DOHH2 (cell line): ENCODE measurements at regions not wholly inside any gene's neighbourhood (a gene's known extent, or its start where the extent isn't known, plus 50 kb on each side); places are given as distances from the start of the nearest gene placed in this dataset.

Source experiments
- H3F3A ChIP-seq: fragments of 200-600 bp; sonication (generic), shearing (Covaris generic); 2 replicates; pipeline ENCODE4 v1.6.0; 2016; ENCODE audit warnings: antibody characterized with exemption, mild to moderate bottlenecking; ENCODE audit not compliant: control insufficient read depth, insufficient read depth
- H3K27ac ChIP-seq: fragments of 200-600 bp; sonication (generic); 2 replicates; pipeline ENCODE4 v1.5.1; 2014; ENCODE audit warnings: low read depth, mild to moderate bottlenecking, low read length, moderate library complexity
- H3K27me3 ChIP-seq: fragments of 200-600 bp; sonication (generic); 2 replicates; pipeline ENCODE4 v1.6.1; 2014; ENCODE audit warnings: mild to moderate bottlenecking, low read length, mixed read lengths; ENCODE audit not compliant: control insufficient read depth
- H3K36me3 ChIP-seq: fragments of 200-600 bp; sonication (generic); 2 replicates; pipeline ENCODE4 v1.6.1; 2014; ENCODE audit warnings: mild to moderate bottlenecking, low read length, moderate library complexity, mixed read lengths; ENCODE audit not compliant: control insufficient read depth
- H3K4me1 ChIP-seq: fragments of 200-600 bp; sonication (generic); 2 replicates; pipeline ENCODE4 v1.6.1; 2014; ENCODE audit warnings: mild to moderate bottlenecking, low read length, mixed read lengths; ENCODE audit not compliant: control insufficient read depth
- H3K4me2 ChIP-seq: fragments of 200-600 bp; sonication (generic); 2 replicates; pipeline ENCODE4 v1.6.0; 2014; ENCODE audit warnings: mild to moderate bottlenecking, low read length, moderate library complexity
- H3K4me3 ChIP-seq: fragments of 200-600 bp; sonication (generic); 2 replicates; pipeline ENCODE4 v1.5.1; 2014; ENCODE audit warnings: mild to moderate bottlenecking, low read length, mixed read lengths
- H3K79me2 ChIP-seq: fragments of 200-600 bp; sonication (generic); 2 replicates; pipeline ENCODE4 v1.6.1; 2014; ENCODE audit warnings: mild to moderate bottlenecking, low read length, mixed read lengths; ENCODE audit not compliant: control insufficient read depth
- H3K9me2 ChIP-seq: fragments of 200-600 bp; sonication (generic); replicated peaks from 2 replicates; pipeline ENCODE4 v1.6.1; 2014; ENCODE audit warnings: mild to moderate bottlenecking, low read length, mixed read lengths; ENCODE audit not compliant: control insufficient read depth
- H3K9me3 ChIP-seq: fragments of 200-600 bp; sonication (generic); 2 replicates; pipeline ENCODE4 v1.6.1; 2014; ENCODE audit warnings: antibody characterized with exemption, low read length, mixed read lengths; ENCODE audit not compliant: control insufficient read depth, insufficient read depth
- H4K20me1 ChIP-seq: fragments of 200-600 bp; sonication (generic); 2 replicates; pipeline ENCODE4 v1.6.0; 2014; ENCODE audit warnings: low read depth, mild to moderate bottlenecking, antibody characterized with exemption, low read length, moderate library complexity; ENCODE audit not compliant: control insufficient read depth, insufficient read depth
- EZH2phosphoT487 ChIP-seq: fragments of 200-600 bp; sonication (generic); IDR thresholded peaks from 2 replicates; pipeline ENCODE4 v1.6.1; 2017; ENCODE audit warnings: borderline replicate concordance, mild to moderate bottlenecking, antibody characterized with exemption, low read length, moderate library complexity, mixed read lengths
- TF ChIP-seq, protein P1 (sequence below): fragments of 200-600 bp; sonication (generic); IDR thresholded peaks from one replicate; pipeline ENCODE4 v1.5.1; 2014; ENCODE audit warnings: antibody characterized with exemption, mild to moderate bottlenecking, low read depth, low read length; ENCODE audit not compliant: poor library complexity, severe bottlenecking

- no peak for TF ChIP-seq EZH2phosphoT487
- TF ChIP-seq, protein P1, sequence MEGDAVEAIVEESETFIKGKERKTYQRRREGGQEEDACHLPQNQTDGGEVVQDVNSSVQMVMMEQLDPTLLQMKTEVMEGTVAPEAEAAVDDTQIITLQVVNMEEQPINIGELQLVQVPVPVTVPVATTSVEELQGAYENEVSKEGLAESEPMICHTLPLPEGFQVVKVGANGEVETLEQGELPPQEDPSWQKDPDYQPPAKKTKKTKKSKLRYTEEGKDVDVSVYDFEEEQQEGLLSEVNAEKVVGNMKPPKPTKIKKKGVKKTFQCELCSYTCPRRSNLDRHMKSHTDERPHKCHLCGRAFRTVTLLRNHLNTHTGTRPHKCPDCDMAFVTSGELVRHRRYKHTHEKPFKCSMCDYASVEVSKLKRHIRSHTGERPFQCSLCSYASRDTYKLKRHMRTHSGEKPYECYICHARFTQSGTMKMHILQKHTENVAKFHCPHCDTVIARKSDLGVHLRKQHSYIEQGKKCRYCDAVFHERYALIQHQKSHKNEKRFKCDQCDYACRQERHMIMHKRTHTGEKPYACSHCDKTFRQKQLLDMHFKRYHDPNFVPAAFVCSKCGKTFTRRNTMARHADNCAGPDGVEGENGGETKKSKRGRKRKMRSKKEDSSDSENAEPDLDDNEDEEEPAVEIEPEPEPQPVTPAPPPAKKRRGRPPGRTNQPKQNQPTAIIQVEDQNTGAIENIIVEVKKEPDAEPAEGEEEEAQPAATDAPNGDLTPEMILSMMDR: no peak
- Histone ChIP-seq H3K79me2 (no peaks in the 10 kb centered on the region), H3F3A (no peaks in the 10 kb centered on the region), H3K27ac (no peak overlapping the region), H3K36me3 (no peaks in the 10 kb centered on the region), H3K4me2 (no peak overlapping the region), H3K9me3 (no peaks in the 10 kb centered on the region), H4K20me1 (no peaks in the 10 kb centered on the region), H3K9me2 (no peaks in the 10 kb centered on the region), H3K4me3 (no peak overlapping the region), H3K4me1 (peaks cover 9% of the 10 kb centered on the region), H3K27me3 (no peaks in the 10 kb centered on the region)
These were observed 52.8 kb upstream of the COL24A1 start for GRCh38 chr1:86209346-86209745.

DNA sequence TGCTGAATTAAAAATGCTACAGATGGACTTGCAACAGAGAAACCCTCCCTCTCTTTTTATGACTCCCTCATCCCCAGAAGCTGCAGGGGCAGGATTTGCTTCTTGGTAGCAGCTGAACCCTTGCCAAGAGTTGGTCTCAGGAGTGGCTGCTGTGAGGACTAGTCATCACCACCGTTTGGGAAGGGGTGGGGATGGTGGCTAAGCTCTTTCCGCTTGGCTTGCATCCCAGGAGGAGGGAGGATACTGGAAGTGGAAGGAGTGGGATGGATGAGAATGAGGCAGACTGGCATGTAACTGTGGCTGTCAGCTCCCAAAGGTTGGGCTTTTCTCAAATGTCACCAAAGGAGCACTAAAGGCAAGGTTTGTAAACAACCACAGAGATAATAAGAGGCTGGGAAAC is 50.8 kb upstream of the COL24A1 start:
- no peak overlapping the region for H3K4me2 ChIP-seq
- no peaks in the 10 kb centered on the region for H3K36me3 ChIP-seq
- no peaks in the 10 kb centered on the region for H3K9me2 ChIP-seq
- no peaks in the 10 kb centered on the region for H4K20me1 ChIP-seq
- H3K27me3 ChIP-seq: no peaks in the 10 kb centered on the region
- peaks cover 9% of the 10 kb centered on the region for H3K4me1 ChIP-seq
- H3K79me2 ChIP-seq: no peaks in the 10 kb centered on the region
- TF ChIP-seq EZH2phosphoT487: no peak
- TF ChIP-seq, protein P1: no peak
- no peaks in the 10 kb centered on the region for H3F3A ChIP-seq
- no peak overlapping the region for H3K4me3 ChIP-seq
- H3K27ac ChIP-seq: no peak overlapping the region
- H3K9me3 ChIP-seq: no peaks in the 10 kb centered on the region
